Heart left ventricle (tissue), 16 donors: ENCODE measurements at regions not wholly inside any gene's neighbourhood (a gene's known extent, or its start where the extent isn't known, plus 50 kb on each side); places are given as distances from the start of the nearest gene placed in this dataset.

Experiments used
- ATAC-seq, 4 donors: fragments of 200-7000 bp; cut with Tn5 transposase; one replicate each; pipeline ENCODE4 v1.9.1; 2020 to 2022; ENCODE audit warnings: moderate library complexity in 4 of 4, mild to moderate bottlenecking in 3 of 4, moderate number of reproducible peaks in 1 of 4
- DNase-seq, 5 donors: peaks; one replicate each; pipeline ENCODE4 v3.0.0-alpha.2; 2020
- H3K27ac ChIP-seq, 12 donors: fragments of 200-600 bp; sonication (generic) in 4 of 12; one replicate each; pipeline versions ENCODE4 v1.5.0 to v1.8.0; 2016 to 2022; ENCODE audit warnings: mild to moderate bottlenecking in 2 of 12
- H3K27me3 ChIP-seq, 9 donors: fragments of 200-600 bp; sonication (generic) in 2 of 9; one replicate each; pipeline versions ENCODE4 v1.5.1 to v1.8.0; 2016 to 2022; ENCODE audit warnings: mild to moderate bottlenecking in 3 of 9
- H3K36me3 ChIP-seq, 9 donors: fragments of 200-600 bp; sonication (generic) in 2 of 9; one replicate each; pipeline versions ENCODE4 v1.5.0 to v1.8.0; 2018 to 2022; ENCODE audit warnings: mild to moderate bottlenecking in 2 of 9
- H3K4me1 ChIP-seq, 12 donors: fragments of 200-600 bp; sonication (generic) in 4 of 12; one replicate each; pipeline versions ENCODE4 v1.5.0 to v1.8.0; 2016 to 2022; ENCODE audit warnings: mild to moderate bottlenecking in 3 of 12
- H3K4me3 ChIP-seq, 12 donors: fragments of 200-600 bp; sonication (generic) in 4 of 12; one replicate each; pipeline versions ENCODE4 v1.5.0 to v1.8.0; 2017 to 2022; ENCODE audit warnings: mild to moderate bottlenecking in 9 of 12, moderate library complexity in 4 of 12
- H3K9me3 ChIP-seq, 12 donors: fragments of 200-600 bp; sonication (generic) in 4 of 12; one replicate each; pipeline versions ENCODE4 v1.5.0 to v1.8.0; 2016 to 2022; ENCODE audit warnings: mild to moderate bottlenecking in 1 of 12
- CTCF ChIP-seq, 12 donors: fragments of 200-600 bp; sonication (generic) in 4 of 12; IDR thresholded peaks; one replicate each; pipeline versions ENCODE4 v1.5.0 to v1.8.0; 2018 to 2022; ENCODE audit warnings: antibody characterized with exemption in 12 of 12, mild to moderate bottlenecking in 5 of 12
- POLR2A ChIP-seq, 2 donors: fragments of 450-650 bp; IDR thresholded peaks; one replicate each; pipeline ENCODE4 v1.6.1; 2017; ENCODE audit warnings: antibody characterized with exemption in 2 of 2, mild to moderate bottlenecking in 2 of 2, moderate library complexity in 2 of 2
- WGBS, 4 donors: extraction: QIAGEN DNeasy Blood & Tissue Kit in 2 of 4; methylation state at CpG; one replicate each; pipeline versions ENCODE4 v1.1.5 to v1.1.7; 2013 to 2018; 5-methylcytosine and 5-hydroxymethylcytosine counted together
- intact Hi-C, 10 donors: fragments of 100-400 bp; cut with DNase I; formaldehyde crosslinking; loops; one replicate each; pipeline versions ENCODE4 v1.11.1 to v1.14.2; 2022
- donor health status: ischemic (EF 13 %, LVEDD 7.1; RV severe dilation, severe dysfunction).
- donor health status: healthy with polysubstance abuse.
- donor health status: DM: no; HTN: yes; CAD: no.
- donor health status: DM: no; HTN: no; CAD: no.
- donor health status: ischemic (EF 25% LVEDD 6.9; RV normal size, moderate dysfunction).
- donor health status: ischemic (EF 25% LVEDD 5.7; RV mildly dilated, moderate dysfunction).
- donor health status: healthy.
- donor health status: DM: yes; HTN: yes; CAD: no.
- donor health status: ischemic (EF 35%, LVEDD 5.7; RV mildly dilated, moderate dysfunction).
- donor health status: nonischemic (EF 11% LVEDD 7.7; RV severe dilation, severe dysfunction).
- donor health status: DM: yes; HTN: yes; CAD: no.
- donor health status: PGD.
- donor health status: ischemic (EF 29% LVEDD 5.4; RV normal size, mild dysfunction).
- donor health status: nonischemic (EF 23%, LVEDD 6.1; RV moderate dilation, normal function).

- Histone ChIP-seq H3K4me3 (no peak overlapping the region), H3K27ac (peak overlapping the region in 4 of 12 donors; percentile 26 to 74 (median 36))
Observed at GRCh38 chr3:101066711-101067129, 73.5 kb upstream of the ABI3BP start.

GRCh38 chr3:101065962-101066361 lies 72.7 kb upstream of the ABI3BP start:
- no peaks in the 10 kb centered on the region for H3K27me3 ChIP-seq
- no peak for DNase-seq
- peaks cover 0 to 23% (median 2%) of the 10 kb centered on the region in 12 donors for H3K4me1 ChIP-seq
- H3K4me3 ChIP-seq = no peak overlapping the region
- intact Hi-C loops = loop anchor here in 1 of 10 donors (5.0 kb wide), 1 partner anchor 131 kb away; no protein-coding TSS in a partner anchor
- 68 to 80% (median 76%) methylated on average over 3 of the region's 3 CpGs for WGBS, 4 donors
- TF ChIP-seq POLR2A (IDR thresholded peaks at IDR 0.05) (no peak), CTCF (IDR thresholded peaks at IDR 0.05) (no peak)
- H3K9me3 ChIP-seq = peaks cover 0 to 4% (median 0%) of the 10 kb centered on the region in 12 donors
- ATAC-seq = peak in 3 of 4 donors; percentile 42 to 79 (median 62)
- no peaks in the 10 kb centered on the region for H3K36me3 ChIP-seq
- H3K27ac ChIP-seq = peak overlapping the region in 6 of 12 donors; percentile 18 to 74 (median 36)

More at GRCh38 chr3:101066711-101067129, 73.5 kb upstream of the ABI3BP start:
- Histone ChIP-seq H3K4me1 (peaks cover 0 to 23% (median 2%) of the 10 kb centered on the region in 12 donors), H3K36me3 (no peaks in the 10 kb centered on the region), H3K9me3 (no peaks in the 10 kb centered on the region), H3K27me3 (no peaks in the 10 kb centered on the region)
- DNase-seq = no peak
- peak in 3 of 4 donors; percentile 20 to 53 (median 37) for ATAC-seq
- whole genome bisulfite sequencing, 4 donors = 22 to 52% (median 49%) methylated on average over 1 of the region's 1 CpG
- intact Hi-C loops = loop anchor here in 1 of 10 donors (5.0 kb wide), 1 partner anchor 131 kb away; no protein-coding TSS in a partner anchor
- TF ChIP-seq POLR2A (IDR thresholded peaks at IDR 0.05) = no peak
- no peak for TF ChIP-seq CTCF (IDR thresholded peaks at IDR 0.05)

DNA sequence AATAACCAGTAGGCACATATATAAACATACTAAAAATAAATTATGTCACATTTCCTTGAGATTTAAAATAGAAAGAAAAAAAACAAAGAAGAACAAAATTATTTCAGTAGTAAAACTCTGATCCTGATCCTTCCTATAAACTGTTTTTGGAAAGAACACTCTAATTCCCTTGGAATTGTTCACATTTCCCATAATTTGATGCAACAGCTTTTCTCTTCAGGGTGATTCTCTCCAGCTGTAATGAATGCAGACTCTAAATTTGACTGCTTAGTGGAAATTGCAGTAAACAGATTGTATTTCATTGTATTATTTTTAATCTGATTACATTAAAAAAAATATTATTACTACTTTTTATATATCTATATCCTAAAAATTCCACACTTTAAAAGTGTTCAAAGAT lies 70.2 kb upstream of the ABI3BP start:
- ATAC-seq (no peak), DNase-seq (no peak)
- TF ChIP-seq POLR2A (IDR thresholded peaks at IDR 0.05) = no peak
- no peak for TF ChIP-seq CTCF (IDR thresholded peaks at IDR 0.05)
- H3K9me3 ChIP-seq = peaks cover 0 to 28% (median 14%) of the 10 kb centered on the region in 12 donors
- intact Hi-C loops = no loop called here
- no peaks in the 10 kb centered on the region for H3K36me3 ChIP-seq
- H3K4me3 ChIP-seq = no peak overlapping the region
- no peak overlapping the region for H3K27ac ChIP-seq
- H3K4me1 ChIP-seq = peaks cover 0 to 23% (median 2%) of the 10 kb centered on the region in 12 donors
- no peaks in the 10 kb centered on the region for H3K27me3 ChIP-seq

DNA sequence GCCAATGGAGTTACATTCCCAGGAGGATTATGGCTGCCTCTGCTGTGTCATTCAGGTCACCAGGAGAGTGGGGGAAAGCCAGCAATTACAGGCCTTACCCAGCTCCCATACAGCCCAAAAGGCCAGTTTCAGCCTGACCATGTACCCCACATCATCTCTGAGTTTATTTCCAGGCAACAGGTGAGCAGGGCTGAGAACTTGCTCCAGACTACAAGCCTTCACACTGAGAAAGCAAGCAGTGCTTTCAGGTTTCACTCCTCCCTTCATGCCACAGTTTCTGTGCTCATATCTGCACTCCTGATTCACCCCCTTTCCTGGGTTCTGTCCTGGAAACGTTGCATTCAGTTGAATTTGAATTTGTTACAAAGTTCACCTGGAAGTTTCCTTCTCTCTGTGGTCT lies 68.1 kb upstream of the ABI3BP start:
- Histone ChIP-seq H3K9me3 (peaks cover 0 to 45% (median 25%) of the 10 kb centered on the region in 12 donors), H3K36me3 (no peaks in the 10 kb centered on the region)
- 41 to 80% (median 56%) methylated on average over 1 of the region's 1 CpG for WGBS, 4 donors

More for the DNA sequence above, 68.1 kb upstream of the ABI3BP start:
- no peak for ATAC-seq
- peaks cover 0 to 17% (median 0%) of the 10 kb centered on the region in 12 donors for H3K4me1 ChIP-seq
- no peaks in the 10 kb centered on the region for H3K27me3 ChIP-seq
- no peak for TF ChIP-seq POLR2A (IDR thresholded peaks at IDR 0.05)
- TF ChIP-seq CTCF (IDR thresholded peaks at IDR 0.05) = no peak
- intact Hi-C loops = no loop called here
- DNase-seq = no peak
- H3K27ac ChIP-seq = no peak overlapping the region
- no peak overlapping the region for H3K4me3 ChIP-seq
